ENCODE measurements at regions not wholly inside any gene's neighbourhood (a gene's known extent, or its start where the extent isn't known, plus 50 kb on each side); places are given as distances from the start of the nearest gene placed in this dataset.

- POLR2A ChIA-PET = no interaction called here
- peaks cover 8% of the 10 kb centered on the region; the same call in 1 of the 2 replicates for H3K9me3 Mint-ChIP-seq
- DNase-seq (ENCODE audit: low spot score) (no peak), ATAC-seq (no peak)
- H3K36me3 Mint-ChIP-seq = no peaks in the 10 kb centered on the region
- no peaks in the 10 kb centered on the region for H3K27me3 Mint-ChIP-seq (ENCODE audit: low read depth)
- H3K4me1 Mint-ChIP-seq = peaks cover 5% of the 10 kb centered on the region
- H3K4me3 Mint-ChIP-seq = no peak overlapping the region
- TF ChIP-seq, protein P1, sequence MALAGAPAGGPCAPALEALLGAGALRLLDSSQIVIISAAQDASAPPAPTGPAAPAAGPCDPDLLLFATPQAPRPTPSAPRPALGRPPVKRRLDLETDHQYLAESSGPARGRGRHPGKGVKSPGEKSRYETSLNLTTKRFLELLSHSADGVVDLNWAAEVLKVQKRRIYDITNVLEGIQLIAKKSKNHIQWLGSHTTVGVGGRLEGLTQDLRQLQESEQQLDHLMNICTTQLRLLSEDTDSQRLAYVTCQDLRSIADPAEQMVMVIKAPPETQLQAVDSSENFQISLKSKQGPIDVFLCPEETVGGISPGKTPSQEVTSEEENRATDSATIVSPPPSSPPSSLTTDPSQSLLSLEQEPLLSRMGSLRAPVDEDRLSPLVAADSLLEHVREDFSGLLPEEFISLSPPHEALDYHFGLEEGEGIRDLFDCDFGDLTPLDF (CRISPR knock-in tag; IDR thresholded peaks at IDR 0.05) = no peak
- TF ChIP-seq ZNF281 (CRISPR knock-in tag; IDR thresholded peaks at IDR 0.05) (no peak), IRF2 (CRISPR knock-in tag; IDR thresholded peaks at IDR 0.05; ENCODE audit: borderline replicate concordance, low read depth) (no peak), CBFB (CRISPR knock-in tag; IDR thresholded peaks at IDR 0.05; ENCODE audit: low read depth) (no peak), ZBTB21 (CRISPR knock-in tag; IDR thresholded peaks at IDR 0.05; ENCODE audit: borderline replicate concordance) (no peak), TCF7 (CRISPR knock-in tag; IDR thresholded peaks at IDR 0.05; ENCODE audit: low read depth) (no peak)
- CTCF ChIA-PET = no interaction called here
- no peak overlapping the region for H3K27ac Mint-ChIP-seq
Measured at GRCh38 chr18:24878289-24878688, 417.9 kb downstream of the HRH4 start.

GRCh38 chr18:24885276-24885675, 424.8 kb downstream of the HRH4 start:
- TF ChIP-seq TEAD4 (CRISPR knock-in tag; IDR thresholded peaks at IDR 0.05) (no peak), NR3C1 (CRISPR knock-in tag; conservative IDR thresholded peaks at IDR 0.05; ENCODE audit: low read depth) (no peak), PREB (CRISPR knock-in tag; IDR thresholded peaks at IDR 0.05; ENCODE audit: borderline replicate concordance) (no peak), SMAD4 (CRISPR knock-in tag; IDR thresholded peaks at IDR 0.05) (no peak), OVOL2 (CRISPR knock-in tag; IDR thresholded peaks at IDR 0.05; ENCODE audit: borderline replicate concordance) (no peak), TCF7 (CRISPR knock-in tag; IDR thresholded peaks at IDR 0.05; ENCODE audit: low read depth) (no peak), ETV6 (CRISPR knock-in tag; IDR thresholded peaks at IDR 0.05) (no peak), FOXK1 (CRISPR knock-in tag; IDR thresholded peaks at IDR 0.05) (no peak), CREM (CRISPR knock-in tag; IDR thresholded peaks at IDR 0.05) (no peak), NR1H2 (CRISPR knock-in tag; IDR thresholded peaks at IDR 0.05) (no peak), ZBTB21 (CRISPR knock-in tag; IDR thresholded peaks at IDR 0.05; ENCODE audit: borderline replicate concordance) (no peak), ZNF317 (CRISPR knock-in tag; IDR thresholded peaks at IDR 0.05; ENCODE audit: borderline replicate concordance, low read depth) (no peak), RORB (CRISPR knock-in tag; IDR thresholded peaks at IDR 0.05) (no peak)
- TF ChIP-seq, protein P2, sequence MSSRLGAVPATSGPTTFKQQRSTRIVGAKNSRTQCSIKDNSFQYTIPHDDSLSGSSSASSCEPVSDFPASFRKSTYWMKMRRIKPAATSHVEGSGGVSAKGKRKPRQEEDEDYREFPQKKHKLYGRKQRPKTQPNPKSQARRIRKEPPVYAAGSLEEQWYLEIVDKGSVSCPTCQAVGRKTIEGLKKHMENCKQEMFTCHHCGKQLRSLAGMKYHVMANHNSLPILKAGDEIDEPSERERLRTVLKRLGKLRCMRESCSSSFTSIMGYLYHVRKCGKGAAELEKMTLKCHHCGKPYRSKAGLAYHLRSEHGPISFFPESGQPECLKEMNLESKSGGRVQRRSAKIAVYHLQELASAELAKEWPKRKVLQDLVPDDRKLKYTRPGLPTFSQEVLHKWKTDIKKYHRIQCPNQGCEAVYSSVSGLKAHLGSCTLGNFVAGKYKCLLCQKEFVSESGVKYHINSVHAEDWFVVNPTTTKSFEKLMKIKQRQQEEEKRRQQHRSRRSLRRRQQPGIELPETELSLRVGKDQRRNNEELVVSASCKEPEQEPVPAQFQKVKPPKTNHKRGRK (CRISPR knock-in tag; IDR thresholded peaks at IDR 0.05; ENCODE audit: borderline replicate concordance) = no peak
- TF ChIP-seq, protein P3, sequence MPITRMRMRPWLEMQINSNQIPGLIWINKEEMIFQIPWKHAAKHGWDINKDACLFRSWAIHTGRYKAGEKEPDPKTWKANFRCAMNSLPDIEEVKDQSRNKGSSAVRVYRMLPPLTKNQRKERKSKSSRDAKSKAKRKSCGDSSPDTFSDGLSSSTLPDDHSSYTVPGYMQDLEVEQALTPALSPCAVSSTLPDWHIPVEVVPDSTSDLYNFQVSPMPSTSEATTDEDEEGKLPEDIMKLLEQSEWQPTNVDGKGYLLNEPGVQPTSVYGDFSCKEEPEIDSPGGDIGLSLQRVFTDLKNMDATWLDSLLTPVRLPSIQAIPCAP (CRISPR knock-in tag; IDR thresholded peaks at IDR 0.05) = no peak
- DNase-seq (ENCODE audit: low spot score) = no peak
- no peaks in the 10 kb centered on the region for H3K4me1 Mint-ChIP-seq
- no peaks in the 10 kb centered on the region for H3K36me3 Mint-ChIP-seq
- CTCF ChIA-PET = no interaction called here
- POLR2A ChIA-PET = no interaction called here
- no peak overlapping the region for H3K4me3 Mint-ChIP-seq
- peaks cover 2% of the 10 kb centered on the region; the same call in 1 of the 2 replicates for H3K9me3 Mint-ChIP-seq
- no peak overlapping the region for H3K27ac Mint-ChIP-seq
- no peak for ATAC-seq
- no peaks in the 10 kb centered on the region for H3K27me3 Mint-ChIP-seq (ENCODE audit: low read depth)

All from WTC11 (cell line).